Upper lobe of left lung (tissue), 4 donors: ENCODE measurements at regions not wholly inside any gene's neighbourhood (a gene's known extent, or its start where the extent isn't known, plus 50 kb on each side); places are given as distances from the start of the nearest gene placed in this dataset.

Experiments
- CTCF ChIP-seq, 6 experiments: fragments of 450-650 bp in 4 of 6; fragments of 200-600 bp in 2 of 6; sonication (generic) in 2 of 6; IDR thresholded peaks; one replicate each; pipeline ENCODE4 v1.5.1; 2016 to 2019; ENCODE audit warnings: antibody characterized with exemption in 6 of 6
- EP300 ChIP-seq, 4 donors: sonication (generic); formaldehyde crosslinking; IDR thresholded peaks; one replicate each; pipeline ENCODE4 v1.5.1; 2017; ENCODE audit warnings: antibody characterized with exemption in 4 of 4, control low read depth in 2 of 4
- POLR2A ChIP-seq, 4 donors: fragments of 450-650 bp; IDR thresholded peaks; one replicate each; pipeline ENCODE4 v1.5.1; 2016 to 2017; ENCODE audit warnings: antibody characterized with exemption in 4 of 4, mild to moderate bottlenecking in 2 of 4
- POLR2AphosphoS5 ChIP-seq, 2 donors: sonication (generic); formaldehyde crosslinking; IDR thresholded peaks; one replicate each; pipeline ENCODE4 v1.5.1; 2017; ENCODE audit warnings: antibody characterized with exemption in 2 of 2

- TF ChIP-seq CTCF (IDR thresholded peaks at IDR 0.05), result no peak
- TF ChIP-seq POLR2A (IDR thresholded peaks at IDR 0.05), result no peak
- no peak for TF ChIP-seq POLR2AphosphoS5 (IDR thresholded peaks at IDR 0.05)
- TF ChIP-seq EP300 (IDR thresholded peaks at IDR 0.05), result no peak
Measured at GRCh38 chrX:25072247-25072646, 56.5 kb upstream of the ARX start.
